GM19328 (cell line): ENCODE measurements at regions not wholly inside any gene's neighbourhood (a gene's known extent, or its start where the extent isn't known, plus 50 kb on each side); places are given as distances from the start of the nearest gene placed in this dataset.

Experiments used
- ATAC-seq: cut with Tn5 transposase; IDR thresholded peaks from one replicate; pipeline ENCODE4 v1.9.1; 2021; ENCODE audit warnings: mild to moderate bottlenecking, moderate library complexity; ENCODE audit not compliant: unreplicated experiment

GRCh38 chr4:116872941-116873340, 212.4 kb downstream of the TRAM1L1 start:
- ATAC-seq: no peak

GRCh38 chr4:116872308-116872707, 213.1 kb downstream of the TRAM1L1 start:
- ATAC-seq: no peak

- no peak for ATAC-seq
Observed at GRCh38 chr4:116870686-116871085, 214.7 kb downstream of the TRAM1L1 start.

GRCh38 chr4:116866106-116866505, 219.3 kb downstream of the TRAM1L1 start:
- ATAC-seq: no peak

- ATAC-seq: no peak
Observed at GRCh38 chr4:116862592-116862991, 222.8 kb downstream of the TRAM1L1 start.

GRCh38 chr4:116860891-116861290, 224.5 kb downstream of the TRAM1L1 start:
- ATAC-seq: no peak

- no peak for ATAC-seq
Observed at GRCh38 chr4:116849620-116850019, 235.8 kb downstream of the TRAM1L1 start.

- no peak for ATAC-seq
Observed at GRCh38 chr4:116847616-116848015, 237.8 kb downstream of the TRAM1L1 start.

GRCh38 chr4:116839826-116840225, 245.6 kb downstream of the TRAM1L1 start:
- ATAC-seq: no peak

- no peak for ATAC-seq
Observed at GRCh38 chr4:116838609-116839008, 246.8 kb downstream of the TRAM1L1 start.

GRCh38 chr4:116829187-116829586, 256.2 kb downstream of the TRAM1L1 start:
- no peak for ATAC-seq

- no peak for ATAC-seq
Observed at GRCh38 chr4:116824172-116824571, 261.2 kb downstream of the TRAM1L1 start.

GRCh38 chr4:116811730-116812129, 273.6 kb downstream of the TRAM1L1 start:
- no peak for ATAC-seq

- no peak for ATAC-seq
Observed at GRCh38 chr4:116796022-116796421, 289.4 kb downstream of the TRAM1L1 start.

- no peak for ATAC-seq
Observed at GRCh38 chr4:116788723-116789122, 296.7 kb downstream of the TRAM1L1 start.

GRCh38 chr4:116755051-116755450, 330.3 kb downstream of the TRAM1L1 start:
- no peak for ATAC-seq

- ATAC-seq: no peak
Observed at GRCh38 chr4:116752027-116752426, 333.3 kb downstream of the TRAM1L1 start.

GRCh38 chr4:116736756-116737155, 348.6 kb downstream of the TRAM1L1 start:
- ATAC-seq: no peak

GRCh38 chr4:116734178-116734577, 351.2 kb downstream of the TRAM1L1 start:
- no peak for ATAC-seq

GRCh38 chr4:116733370-116733769, 352.0 kb downstream of the TRAM1L1 start:
- ATAC-seq: no peak

- no peak for ATAC-seq
Observed at GRCh38 chr4:116726523-116726922, 358.9 kb downstream of the TRAM1L1 start.

- ATAC-seq: no peak
Observed at GRCh38 chr4:116724249-116724648, 361.1 kb downstream of the TRAM1L1 start.

- no peak for ATAC-seq
Observed at GRCh38 chr4:116705466-116705865, 379.9 kb downstream of the TRAM1L1 start.

- no peak for ATAC-seq
Observed at GRCh38 chr4:116702949-116703348, 382.4 kb downstream of the TRAM1L1 start.
